GM18508 (cell line): ENCODE measurements at regions not wholly inside any gene's neighbourhood (a gene's known extent, or its start where the extent isn't known, plus 50 kb on each side); places are given as distances from the start of the nearest gene placed in this dataset.
"Not testable (repeated sequence)": the region's sequence is repeated elsewhere in the genome, so short reads cannot be mapped to it uniquely, and the experiment has no call there.

Experiments
- ATAC-seq: cut with Tn5 transposase; IDR thresholded peaks from one replicate; pipeline ENCODE4 v1.9.1; 2021; ENCODE audit warnings: moderate number of reproducible peaks; ENCODE audit not compliant: insufficient read depth, unreplicated experiment

DNA sequence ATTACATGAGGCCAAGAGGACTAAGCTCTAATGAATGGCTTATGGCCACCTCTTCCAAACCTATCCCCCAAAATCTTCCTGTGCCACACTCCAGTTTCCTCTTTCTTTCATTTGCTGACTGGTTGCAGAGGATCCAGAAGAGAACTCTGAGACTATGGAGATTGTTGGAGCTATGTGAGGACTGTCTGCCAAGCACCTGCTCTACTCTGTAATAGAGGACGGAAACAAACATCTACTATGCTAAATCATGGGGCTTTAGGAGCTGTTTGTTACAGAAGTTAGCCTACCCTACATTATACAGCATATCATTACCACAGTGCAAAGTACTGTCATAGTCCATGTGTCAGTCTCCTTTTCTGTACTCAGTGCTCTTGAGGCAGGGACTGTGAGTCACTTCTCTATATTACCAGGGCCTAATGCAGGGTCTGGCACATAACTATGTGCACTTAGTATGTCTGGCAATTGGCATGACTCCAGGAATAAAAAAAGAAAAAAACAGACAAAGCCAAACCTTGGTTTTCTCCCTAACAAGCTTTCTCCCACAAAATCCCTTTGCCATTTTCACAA is 95.1 kb downstream of the RPAP3 start:
- ATAC-seq = no peak

DNA sequence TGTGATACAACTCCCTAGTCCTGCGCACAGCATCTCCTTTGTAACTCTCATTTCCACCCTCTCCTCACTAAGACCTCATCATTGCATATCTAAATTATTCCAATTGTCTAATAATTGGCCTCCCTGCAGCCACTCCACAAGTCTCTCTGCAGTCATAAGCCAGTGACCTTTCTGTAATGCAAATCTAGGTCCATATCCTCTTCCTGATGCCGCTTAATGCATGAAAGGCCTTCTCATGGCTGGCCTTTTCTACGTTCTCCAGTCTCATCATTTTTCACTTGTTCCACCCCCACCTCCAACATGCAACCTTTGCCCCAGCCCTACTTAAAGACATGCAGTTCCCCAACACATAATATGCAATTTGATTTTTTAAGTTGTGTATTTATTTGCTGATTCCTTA is 96.0 kb downstream of the RPAP3 start:
- ATAC-seq = no peak

DNA sequence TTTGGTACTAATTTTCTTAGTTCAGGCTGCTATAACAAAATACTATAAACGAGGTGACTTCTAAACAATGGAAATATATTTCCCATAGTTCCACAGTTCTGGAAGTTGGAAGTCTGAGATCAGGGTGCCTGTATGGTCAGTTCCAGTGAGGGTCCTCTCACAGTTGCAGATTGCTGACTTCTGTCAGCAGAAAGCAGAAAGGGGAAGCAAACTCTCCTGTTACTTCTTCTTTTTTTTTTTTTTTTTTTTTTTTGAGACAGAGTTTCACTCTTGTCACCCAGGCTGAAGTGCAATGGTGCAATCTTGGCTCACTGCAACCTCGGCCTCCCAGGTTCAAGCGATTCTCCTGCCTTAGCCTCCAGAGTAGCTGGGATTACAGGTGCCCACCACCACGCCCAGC is 97.2 kb downstream of the RPAP3 start:
- not testable (repeated sequence) for ATAC-seq

DNA sequence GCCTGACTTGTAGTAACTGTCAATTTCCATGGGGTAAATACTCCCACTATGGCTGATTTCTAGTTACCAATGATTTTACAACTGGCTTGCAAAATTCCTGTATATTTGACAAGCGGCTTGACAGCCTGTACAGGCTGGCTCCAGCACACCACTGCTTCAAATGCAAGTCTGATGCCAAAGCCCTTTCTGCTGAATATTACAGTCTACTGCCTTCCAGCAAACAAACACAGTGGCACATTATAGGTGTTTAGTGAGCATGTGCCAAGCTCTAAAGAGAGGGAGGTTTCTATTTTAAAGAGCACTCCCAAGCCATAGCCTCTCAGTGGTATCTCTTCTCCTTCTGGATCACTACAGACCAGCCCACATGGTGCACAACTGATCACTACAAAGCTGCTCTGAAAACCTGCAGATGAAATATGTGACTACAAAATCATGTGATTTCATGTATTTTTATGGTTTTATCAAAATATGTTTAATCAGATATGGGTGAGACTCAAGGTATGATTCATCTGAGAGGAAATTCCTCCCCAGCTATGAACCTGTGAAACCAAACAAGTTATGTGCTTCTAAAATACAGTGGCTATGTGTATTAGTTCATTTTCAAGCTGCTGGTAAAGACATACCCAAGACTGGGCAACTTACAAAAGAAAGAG is 101.5 kb downstream of the RPAP3 start:
- ATAC-seq = no peak

DNA sequence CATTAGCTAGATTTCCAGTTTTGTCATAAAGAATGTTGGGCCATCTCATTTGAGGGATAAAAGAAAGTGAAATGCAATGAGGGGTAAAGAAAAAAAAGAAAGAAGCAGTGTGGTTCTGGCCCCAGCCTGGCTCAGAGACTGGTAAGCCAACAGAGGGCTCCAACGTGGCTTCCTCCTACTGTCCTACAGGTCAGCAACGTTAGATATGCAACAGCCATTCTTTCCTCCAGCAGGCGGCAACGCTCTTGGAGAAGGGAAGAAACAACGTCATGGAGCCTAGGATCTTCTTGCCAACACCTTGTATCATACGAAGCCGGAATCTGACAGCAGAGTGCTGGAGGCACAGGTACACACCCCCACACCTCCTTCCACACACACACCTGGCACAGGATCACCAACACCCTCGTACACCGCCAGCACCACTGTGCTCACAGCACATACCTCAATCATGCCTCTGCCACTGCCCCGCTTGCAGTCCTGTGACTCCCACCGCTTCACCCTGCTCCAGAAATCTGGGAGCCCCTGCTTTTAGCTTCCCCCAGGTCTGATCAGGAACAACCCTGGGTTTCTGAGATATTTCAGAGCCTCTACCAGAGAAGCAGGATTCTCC is 102.8 kb downstream of the RPAP3 start:
- no peak for ATAC-seq

DNA sequence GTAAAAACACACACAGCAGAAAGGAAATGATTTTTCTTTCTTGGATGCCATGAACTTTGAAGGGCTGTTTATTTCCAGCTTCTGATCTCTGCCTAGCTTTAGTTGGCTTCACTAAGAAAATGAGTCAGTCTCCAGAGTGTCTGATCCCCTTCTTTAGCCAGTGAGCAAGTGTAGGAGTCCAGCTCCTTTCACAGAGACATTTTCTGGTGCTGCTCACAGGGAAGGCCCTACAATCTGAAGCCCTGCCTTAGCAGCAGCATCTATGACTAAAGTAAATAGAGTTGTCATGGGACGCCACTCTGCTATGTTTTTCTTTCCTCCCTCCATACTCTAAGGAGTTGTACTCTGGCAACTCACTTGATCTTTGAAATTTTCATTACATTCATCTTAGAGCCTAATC is 103.5 kb downstream of the RPAP3 start:
- ATAC-seq = no peak

DNA sequence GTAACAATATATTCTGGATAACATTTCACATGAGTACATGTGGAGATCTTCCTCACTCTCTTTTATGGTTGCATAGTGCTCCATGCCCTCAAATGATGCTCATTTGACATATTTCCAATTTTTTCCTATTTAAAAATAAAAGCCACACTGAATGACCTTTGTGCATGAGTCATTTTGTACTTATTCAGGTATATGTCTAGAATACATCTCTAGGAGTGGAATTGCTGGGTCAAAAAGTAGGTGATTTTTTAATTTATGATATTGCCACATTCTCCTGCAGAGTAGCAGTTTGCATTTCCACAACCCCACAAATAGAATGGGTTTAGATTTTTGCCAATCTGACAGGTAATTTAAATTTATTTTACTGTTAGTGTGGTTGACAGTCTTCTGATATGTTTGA is 104.8 kb downstream of the RPAP3 start:
- ATAC-seq = no peak

DNA sequence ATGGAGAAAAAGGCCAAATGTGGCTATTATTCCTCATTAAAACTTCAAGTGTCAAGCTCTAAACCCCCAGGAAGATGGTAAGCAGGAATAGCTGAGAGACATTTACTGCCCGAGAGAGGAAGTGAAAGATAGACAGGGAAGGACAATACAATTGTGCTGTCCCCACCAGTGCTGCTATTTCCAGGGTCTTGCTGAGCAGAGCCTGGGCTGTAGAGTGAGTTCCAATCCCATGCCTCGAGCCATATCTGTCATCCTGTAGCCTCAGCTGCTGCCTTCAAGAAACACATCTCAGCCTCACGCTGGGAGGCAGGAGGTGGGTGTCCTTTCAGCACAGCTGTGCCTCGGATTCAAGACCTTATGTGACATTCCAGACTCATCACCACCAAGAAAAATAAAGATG is 114.0 kb downstream of the RPAP3 start:
- no peak for ATAC-seq

DNA sequence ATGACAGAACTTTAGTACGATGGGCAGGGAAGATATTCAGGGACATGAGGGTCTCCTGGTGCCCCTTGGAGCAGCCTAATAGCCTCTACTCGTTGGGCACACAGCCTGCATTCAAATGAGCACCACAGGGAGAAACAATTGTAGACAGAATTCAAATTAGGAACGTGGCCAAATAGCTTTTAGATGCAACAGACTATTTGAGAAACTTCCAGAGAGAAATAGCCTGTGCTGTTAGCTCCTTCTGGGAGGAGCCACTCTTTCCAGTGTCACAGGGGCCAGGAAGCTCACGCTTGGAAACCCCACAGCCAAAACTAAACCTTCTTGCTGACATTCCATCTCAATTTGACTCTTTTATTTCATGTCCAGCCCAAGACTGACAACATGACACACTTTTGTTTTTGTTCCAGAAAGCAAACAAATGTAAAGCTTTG is 114.5 kb downstream of the RPAP3 start:
- ATAC-seq = no peak

DNA sequence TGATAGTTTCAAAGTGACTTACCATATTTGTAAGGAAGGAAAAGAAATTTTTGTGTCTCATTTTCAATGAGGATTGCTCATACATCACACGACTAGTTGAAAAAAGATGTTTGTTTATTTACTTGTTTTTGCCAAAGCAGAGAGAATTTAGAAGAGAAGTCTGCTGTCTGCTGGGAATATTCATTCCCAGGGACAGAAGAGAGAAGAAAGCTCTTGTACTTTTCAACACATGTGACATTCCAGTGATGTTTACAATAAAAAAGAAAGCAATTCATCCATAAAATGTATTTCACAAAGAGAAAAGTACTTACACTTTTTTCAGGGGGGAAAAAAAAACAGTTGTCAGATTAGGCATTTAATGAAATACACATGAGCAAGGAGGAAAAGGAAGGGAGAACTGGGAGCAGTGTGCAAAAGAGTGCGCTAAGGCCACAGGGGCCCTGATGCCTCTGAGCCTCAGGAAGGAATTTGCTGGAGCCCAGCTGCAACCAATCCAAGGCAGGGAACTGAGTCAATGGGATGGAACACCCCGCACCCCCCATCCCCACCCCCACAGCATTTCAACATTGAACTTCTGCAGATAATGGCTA is 115.0 kb downstream of the RPAP3 start:
- no peak for ATAC-seq

DNA sequence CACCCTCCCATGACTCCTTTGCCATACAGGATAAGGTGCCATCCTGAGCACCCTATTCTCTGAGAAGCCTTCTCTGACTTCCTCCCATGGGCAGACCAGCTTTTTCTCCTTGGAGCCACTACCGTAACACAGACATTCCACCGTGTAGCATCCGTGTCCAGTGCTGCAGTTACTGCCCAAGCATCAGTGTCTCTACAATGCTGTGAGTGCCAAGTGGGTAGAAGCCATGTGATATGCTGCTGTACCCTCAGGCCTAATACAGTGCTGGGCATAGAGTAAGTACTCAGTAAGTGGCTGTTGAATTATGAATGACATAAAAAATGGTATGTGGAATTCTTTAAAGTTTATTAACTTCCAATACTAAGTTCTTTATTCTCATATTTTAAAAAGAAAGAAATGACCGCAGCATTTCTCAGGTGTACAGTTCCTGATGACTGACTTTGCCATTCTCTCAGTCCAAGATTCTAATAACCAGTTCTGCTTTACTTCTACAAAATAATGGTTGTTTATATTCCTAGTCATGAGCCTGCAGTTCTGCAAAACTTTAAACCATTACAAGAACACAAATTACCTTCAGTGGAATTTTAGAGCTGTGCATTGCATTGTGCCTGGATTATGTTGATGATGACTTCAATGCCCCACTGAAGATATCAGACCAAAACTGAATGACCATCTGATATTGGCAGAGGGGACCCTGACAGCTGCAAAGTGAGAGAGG is 118.7 kb downstream of the RPAP3 start:
- ATAC-seq = no peak

DNA sequence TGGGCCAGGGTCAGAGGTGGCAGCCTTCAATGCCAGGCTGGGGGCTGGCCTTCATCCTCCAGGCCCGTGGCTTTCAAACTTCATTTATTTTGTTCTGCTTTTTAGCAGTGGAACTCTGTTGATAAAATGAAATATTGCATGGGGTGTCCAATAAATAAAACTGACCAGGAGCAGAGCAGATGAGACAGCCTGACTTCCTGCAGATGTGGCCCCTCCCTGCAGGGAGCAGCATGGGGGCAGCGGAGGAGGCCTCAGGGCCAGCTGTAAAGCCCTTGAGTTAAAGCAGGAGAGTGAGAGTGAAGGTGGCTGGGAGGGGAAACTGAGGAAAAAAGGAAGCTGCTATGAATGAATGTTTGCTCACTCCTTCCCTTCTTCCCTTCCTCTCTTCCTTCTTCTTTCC is 120.3 kb downstream of the RPAP3 start:
- no peak for ATAC-seq

DNA sequence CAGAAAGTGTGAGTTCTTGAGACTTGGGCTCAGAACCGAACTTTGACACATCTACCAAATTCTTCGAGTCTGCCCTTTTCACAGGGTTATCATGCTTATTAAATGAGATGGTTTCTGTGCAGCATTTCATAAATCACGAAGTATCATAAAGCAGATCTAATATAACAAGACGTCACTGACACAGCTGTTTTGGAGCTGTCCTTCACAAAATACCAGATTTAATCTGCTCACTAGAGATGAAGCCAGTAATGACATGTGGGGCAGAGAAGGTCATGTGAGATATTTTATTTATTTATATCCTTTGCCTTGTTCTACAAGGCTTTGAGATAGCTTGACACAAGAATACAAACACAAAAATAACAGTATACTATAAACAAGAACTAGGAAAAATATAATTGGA is 127.0 kb downstream of the RPAP3 start:
- ATAC-seq = no peak

DNA sequence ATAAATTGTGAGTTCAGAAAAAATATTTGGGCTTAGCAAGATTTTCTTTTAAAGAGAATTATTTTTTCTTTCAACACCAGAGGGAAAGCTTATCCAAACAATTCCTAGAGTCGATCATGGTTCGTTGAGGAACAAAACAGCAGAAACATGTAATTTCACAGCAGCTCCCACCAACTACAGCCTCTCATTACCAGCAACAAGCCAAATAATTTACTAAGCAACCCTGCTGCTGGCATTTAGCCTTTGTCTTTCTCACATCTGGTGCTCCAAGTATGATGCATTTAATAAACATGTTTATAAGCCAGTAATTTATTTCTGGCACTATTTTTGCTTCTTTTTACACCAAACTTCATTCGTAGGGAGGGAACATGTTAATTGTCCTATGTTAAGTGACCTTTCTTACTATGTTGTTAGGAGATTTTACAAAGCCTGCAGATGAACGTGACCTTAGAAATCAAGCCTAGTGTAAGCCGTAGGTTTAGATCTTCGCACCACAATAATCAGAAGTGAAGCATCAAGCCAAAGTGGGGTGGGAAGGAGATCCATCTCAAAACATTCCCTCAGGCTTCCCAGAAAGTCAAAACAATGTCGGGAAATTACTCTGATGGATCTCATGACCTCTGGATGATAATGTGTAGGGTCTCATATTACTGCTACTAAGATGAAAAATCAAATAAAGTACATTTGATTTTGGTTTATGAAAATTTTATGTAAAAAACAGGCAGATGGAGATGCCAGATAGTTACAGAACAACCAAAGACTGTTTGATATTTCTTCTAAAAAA is 128.4 kb downstream of the RPAP3 start:
- ATAC-seq = no peak

DNA sequence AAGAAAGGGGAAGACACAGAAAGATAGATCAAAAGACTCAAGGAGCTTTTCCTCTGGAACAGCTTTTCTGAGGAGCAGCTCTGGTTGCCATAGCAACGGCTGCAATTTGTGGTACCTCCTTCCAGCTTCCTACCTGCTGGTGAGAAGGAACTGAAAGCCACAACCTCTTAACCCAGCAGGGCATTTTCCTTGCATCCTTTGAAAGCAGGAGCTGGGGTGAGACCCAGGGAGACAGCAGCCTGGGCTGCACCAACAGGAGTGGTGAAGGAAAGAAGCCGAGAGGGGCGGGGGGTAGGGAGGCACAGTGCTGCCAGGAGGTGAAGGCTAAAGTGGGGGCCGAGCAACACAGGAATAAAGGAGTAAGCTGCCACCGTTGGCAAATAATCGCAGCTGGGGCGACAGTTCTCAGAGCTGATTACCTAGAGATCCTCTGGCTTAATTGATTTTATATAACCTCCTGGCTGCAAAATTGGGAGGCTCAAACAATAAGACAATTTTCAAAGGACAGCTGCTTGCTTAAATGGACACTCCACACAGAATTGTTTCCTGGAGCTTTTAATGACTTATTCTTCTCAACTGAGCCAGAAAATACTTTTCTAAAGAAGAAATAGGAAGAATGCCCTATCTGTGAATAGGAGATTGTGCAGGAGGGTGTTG is 129.4 kb downstream of the RPAP3 start:
- ATAC-seq = no peak

DNA sequence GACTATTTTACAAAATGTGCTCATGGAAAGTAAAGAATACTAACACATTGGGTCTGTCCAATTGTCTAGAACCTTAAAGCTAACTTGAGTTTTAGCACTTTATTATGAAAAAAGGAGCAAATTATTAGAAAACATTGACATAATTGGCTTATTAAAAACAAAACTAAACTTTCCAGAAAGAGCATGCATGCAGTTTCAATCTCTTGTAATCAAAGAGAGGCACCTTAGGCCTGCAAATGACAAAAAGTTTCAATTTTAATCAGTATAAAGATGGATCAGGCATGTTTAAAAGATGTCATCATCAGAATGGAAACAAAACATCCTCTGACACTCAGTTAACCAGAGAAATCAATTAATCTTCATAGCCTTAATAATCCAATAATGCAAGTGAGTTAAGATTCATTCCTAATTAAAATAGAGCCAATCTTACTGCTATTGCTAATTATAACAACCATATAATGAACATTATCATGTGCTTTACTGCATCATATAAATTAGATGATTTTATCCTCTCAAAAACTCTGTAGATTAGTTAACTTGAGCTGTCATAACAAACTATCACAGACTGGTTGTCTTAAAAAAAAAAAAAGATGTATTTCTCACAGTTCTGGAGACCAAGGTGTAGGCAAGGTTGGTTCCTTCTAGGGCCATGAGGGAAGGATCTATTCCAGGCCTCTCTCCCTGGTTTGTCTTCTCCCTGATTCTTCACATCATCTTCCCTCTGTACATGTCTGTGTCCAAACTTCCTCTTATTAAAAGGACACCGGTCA is 131.4 kb downstream of the RPAP3 start:
- ATAC-seq = no peak

DNA sequence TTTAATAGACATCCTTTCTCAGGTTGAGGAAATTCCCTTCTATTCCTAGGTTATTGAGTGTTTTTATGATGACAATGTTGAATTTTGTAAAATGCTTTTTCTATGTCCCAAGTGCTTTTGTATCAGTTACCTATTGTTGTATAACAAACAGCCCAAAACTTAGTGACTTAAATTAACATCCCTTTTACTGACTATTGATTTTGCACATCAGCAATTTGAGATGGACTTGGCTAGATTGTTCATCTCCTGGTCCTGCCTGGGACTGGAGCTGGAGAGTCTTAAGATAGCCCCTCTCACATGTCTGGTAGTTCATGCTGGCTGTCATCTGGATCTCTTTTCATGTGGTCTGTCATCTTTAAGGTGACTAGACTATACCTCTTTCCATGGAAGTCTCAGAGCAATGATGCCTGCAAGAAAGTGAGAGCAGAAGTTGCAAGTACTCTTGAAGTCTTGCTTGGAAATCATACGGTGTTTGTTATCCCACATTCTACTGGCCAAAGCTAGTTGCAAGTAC is 132.6 kb downstream of the RPAP3 start:
- ATAC-seq = no peak

DNA sequence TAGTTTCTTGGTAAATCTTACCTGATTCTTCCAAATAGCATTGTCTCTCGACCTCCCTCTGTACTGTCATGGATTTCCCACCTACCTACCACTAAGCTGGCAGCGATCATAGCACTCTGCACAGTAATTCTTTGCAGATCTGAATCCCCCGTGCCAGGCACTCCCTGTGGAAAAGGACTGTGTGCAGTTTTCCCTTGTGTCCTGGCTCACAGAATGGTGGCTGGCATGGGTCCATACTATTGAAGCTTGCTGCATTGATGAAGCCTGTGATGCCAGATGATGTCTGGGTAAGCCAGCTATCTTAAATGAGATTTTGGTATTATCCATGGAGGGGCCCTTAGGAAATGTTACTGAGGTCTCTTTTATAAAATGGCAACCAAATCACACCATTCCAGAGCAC is 135.7 kb downstream of the RPAP3 start:
- no peak for ATAC-seq

DNA sequence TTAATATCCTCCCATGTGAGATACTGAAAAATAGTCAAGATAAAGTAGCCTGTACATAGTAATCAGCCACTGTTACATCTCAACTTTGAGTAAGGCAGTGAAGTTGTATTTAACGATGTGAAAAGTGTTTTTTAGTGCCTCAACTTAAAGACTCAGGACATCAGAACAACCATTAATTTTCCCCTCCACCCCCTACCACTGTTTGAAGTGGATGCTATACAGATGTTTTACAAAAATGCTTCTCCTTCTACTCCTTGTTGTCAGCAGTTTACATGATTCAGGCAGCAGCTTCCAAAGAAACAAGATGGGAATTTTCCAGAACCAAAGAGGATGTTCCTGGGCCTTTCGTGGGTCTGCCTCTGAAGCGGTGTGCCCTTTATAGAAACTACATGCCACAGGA is 143.6 kb downstream of the RPAP3 start:
- ATAC-seq = no peak
